ENCODE measurements at regions not wholly inside any gene's neighbourhood (a gene's known extent, or its start where the extent isn't known, plus 50 kb on each side); places are given as distances from the start of the nearest gene placed in this dataset.

DNA sequence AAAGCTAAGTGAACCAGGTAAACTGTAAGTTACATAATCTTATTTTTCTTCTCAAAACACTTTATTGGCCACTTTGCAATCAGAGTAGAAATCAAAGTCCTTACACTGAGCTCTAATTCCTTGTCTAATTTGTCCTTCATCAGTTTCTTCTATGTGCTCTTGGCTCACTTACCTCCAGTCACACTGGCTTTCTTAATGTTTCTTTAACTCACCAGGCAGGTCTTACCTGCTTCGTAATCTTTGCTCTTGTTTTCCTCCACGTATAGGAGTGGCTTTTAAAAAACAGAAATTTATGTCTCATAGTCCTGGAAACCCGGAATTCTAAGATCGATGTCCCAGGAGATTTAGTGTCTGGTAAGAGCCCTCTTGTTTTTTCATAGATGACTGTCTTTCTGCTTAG is 1462.1 kb downstream of the FSTL5 start:
- Histone ChIP-seq H3K4me3 (ENCODE audit: extremely low read depth in 1 of 4, insufficient read depth in 2 of 4, low read depth in 3 of 4, low read length in 4 of 4) (no peak overlapping the region), H3K4me1 (replicated peaks in 1 of 4; ENCODE audit: control insufficient read depth in 3 of 4, insufficient read depth in 4 of 4, low read length in 3 of 4) (no peaks in the 10 kb centered on the region), H3K36me3 (ENCODE audit: control insufficient read depth in 2 of 4, insufficient read depth in 4 of 4, low read length in 3 of 4) (no peaks in the 10 kb centered on the region), H2AK5ac (ENCODE audit: low read depth, low read length) (no peak overlapping the region), H2BK5ac (ENCODE audit: low read depth, low read length) (no peak overlapping the region), H3K23me2 (ENCODE audit: low read depth, low read length) (no peaks in the 10 kb centered on the region), H4K91ac (replicated peaks; ENCODE audit: insufficient read length, low read length) (no peak overlapping the region), H2BK20ac (ENCODE audit: low read length) (no peak overlapping the region), H2BK120ac (replicated peaks; ENCODE audit: low read depth, low read length) (no peak overlapping the region), H3K79me1 (ENCODE audit: low read depth, low read length) (no peaks in the 10 kb centered on the region), H4K20me1 (replicated peaks in 1 of 2; ENCODE audit: control insufficient read depth in 1 of 2, insufficient read depth in 2 of 2, low read length in 2 of 2) (no peaks in the 10 kb centered on the region), H3K23ac (ENCODE audit: insufficient read length) (no peak overlapping the region), H4K5ac (ENCODE audit: insufficient read length, low read depth, low read length) (no peak overlapping the region), H3K18ac (ENCODE audit: extremely low read depth, low read length) (no peak overlapping the region), H2AFZ (ENCODE audit: low read length) (no peak overlapping the region), H3K79me2 (ENCODE audit: control insufficient read depth in 1 of 2, insufficient read depth in 2 of 2, low read length in 2 of 2) (no peaks in the 10 kb centered on the region), H3K4ac (replicated peaks; ENCODE audit: insufficient read length, low read depth, low read length) (no peak overlapping the region), H3K27ac (ENCODE audit: low read depth, low read length) (no peak overlapping the region), H3K9me3 (ENCODE audit: insufficient read depth in 2 of 2, low read depth in 1 of 2, low read length in 1 of 2) (no peaks in the 10 kb centered on the region), H3K56ac (replicated peaks; ENCODE audit: insufficient read length, low read depth, low read length) (no peak overlapping the region), H2BK12ac (ENCODE audit: low read depth, low read length) (no peak overlapping the region), H2BK15ac (ENCODE audit: low read length) (no peak overlapping the region), H4K8ac (ENCODE audit: extremely low read depth, insufficient read depth, low read length) (no peak overlapping the region), H3K14ac (ENCODE audit: insufficient read length) (no peak overlapping the region), H3K9ac (replicated peaks in 1 of 4; ENCODE audit: extremely low read depth in 1 of 4, low read depth in 3 of 4, low read length in 3 of 4) (no peak overlapping the region), H3K4me2 (ENCODE audit: insufficient read depth in 1 of 2, low read depth in 2 of 2, low read length in 2 of 2) (no peak overlapping the region), H3K27me3 (replicated peaks in 1 of 4; ENCODE audit: control insufficient read depth in 3 of 4, extremely low read depth in 1 of 4, insufficient read depth in 3 of 4, low read length in 3 of 4) (no peaks in the 10 kb centered on the region)
- POLR2A ChIA-PET (ENCODE audit: partially characterized antibody): interaction anchor here (0.6 kb wide), 1 partner anchor 30 kb away, joined by 3 read pairs; no protein-coding TSS in a partner anchor
- DNase-seq (ENCODE audit: low read depth in 1 of 2, low spot score in 2 of 2) (no peak), FAIRE-seq (no peak)
- 93% methylated on average over 4 of the region's 4 CpGs; no CpG with 5 or more reads in 1 of the 2 experiments for WGBS, 2 experiments (ENCODE audit: extremely low coverage in 1 of 2, insufficient coverage in 1 of 2, insufficient read length in 1 of 2, insufficient replicate concordance in 2 of 2, low coverage in 1 of 2, low lambda C conversion rate in 2 of 2, missing lambda C conversion rate in 1 of 2)
- CTCF ChIA-PET (ENCODE audit: partially characterized antibody): interaction anchor here (0.9 to 1.4 kb wide), 2 partner anchors 18 to 755 kb away, joined by 3 to 5 read pairs; no protein-coding TSS in a partner anchor
- TF ChIP-seq, protein P1, sequence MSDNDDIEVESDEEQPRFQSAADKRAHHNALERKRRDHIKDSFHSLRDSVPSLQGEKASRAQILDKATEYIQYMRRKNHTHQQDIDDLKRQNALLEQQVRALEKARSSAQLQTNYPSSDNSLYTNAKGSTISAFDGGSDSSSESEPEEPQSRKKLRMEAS (IDR thresholded peaks at IDR 0.05): no peak
- TF ChIP-seq TAF7 (optimal IDR thresholded peaks at IDR 0.05; ENCODE audit: borderline replicate concordance, low read depth, low read length) (no peak), POLR2A (IDR thresholded peaks at IDR 0.05; ENCODE audit: control extremely low read depth in 1 of 2, low read depth in 2 of 2, low read length in 2 of 2) (no peak), CHD2 (IDR thresholded peaks at IDR 0.05; ENCODE audit: low read length) (no peak), CBX8 (IDR thresholded peaks at IDR 0.05; ENCODE audit: borderline replicate concordance, low read depth, low read length) (no peak), TEAD4 (IDR thresholded peaks at IDR 0.05; ENCODE audit: low read depth, low read length) (no peak), SAP30 (IDR thresholded peaks at IDR 0.05; ENCODE audit: insufficient read depth, insufficient replicate concordance, low read length) (no peak), RBBP5 (IDR thresholded peaks at IDR 0.05; ENCODE audit: borderline replicate concordance, low read depth, low read length) (no peak), NANOG (IDR thresholded peaks at IDR 0.05; ENCODE audit: insufficient read depth, low read depth, low read length, poor library complexity, severe bottlenecking) (no peak), EGR1 (IDR thresholded peaks at IDR 0.05; ENCODE audit: borderline replicate concordance, low read depth, low read length) (no peak), MAFK (IDR thresholded peaks at IDR 0.05; ENCODE audit: low read depth, low read length) (no peak), GTF2F1 (IDR thresholded peaks at IDR 0.05; ENCODE audit: borderline replicate concordance, low read depth, low read length) (no peak)

All from H1 (cell line).